ENCODE measurements at regions not wholly inside any gene's neighbourhood (a gene's known extent, or its start where the extent isn't known, plus 50 kb on each side); places are given as distances from the start of the nearest gene placed in this dataset.

DNA sequence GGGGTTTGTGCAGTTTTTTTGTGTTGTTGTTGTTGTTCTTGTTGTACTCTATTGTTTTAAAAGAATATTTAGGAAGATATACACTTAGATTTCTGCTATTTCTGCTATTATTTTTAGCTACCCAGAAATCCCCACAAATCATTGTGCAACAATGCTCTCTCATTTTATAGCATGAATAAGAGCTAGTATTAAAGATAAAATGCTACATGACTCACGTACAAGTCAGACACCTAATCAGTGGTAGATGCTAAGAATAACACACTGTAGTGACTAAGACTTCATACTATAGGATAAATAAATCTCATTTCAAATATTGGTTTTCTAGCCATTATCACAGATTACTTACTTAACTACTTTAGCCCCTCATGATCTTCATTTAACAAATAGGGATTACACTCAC lies 920.5 kb downstream of the KCNMA1 start:
- Histone ChIP-seq H3K36me3 (no peaks in the 10 kb centered on the region), H3K9me3 (replicated peaks) (no peaks in the 10 kb centered on the region), H3K27ac (no peak overlapping the region), H3K27me3 (no peaks in the 10 kb centered on the region), H3K4me1 (no peaks in the 10 kb centered on the region), H3K4me3 (no peak overlapping the region)
- no peak for DNase-seq

DNA sequence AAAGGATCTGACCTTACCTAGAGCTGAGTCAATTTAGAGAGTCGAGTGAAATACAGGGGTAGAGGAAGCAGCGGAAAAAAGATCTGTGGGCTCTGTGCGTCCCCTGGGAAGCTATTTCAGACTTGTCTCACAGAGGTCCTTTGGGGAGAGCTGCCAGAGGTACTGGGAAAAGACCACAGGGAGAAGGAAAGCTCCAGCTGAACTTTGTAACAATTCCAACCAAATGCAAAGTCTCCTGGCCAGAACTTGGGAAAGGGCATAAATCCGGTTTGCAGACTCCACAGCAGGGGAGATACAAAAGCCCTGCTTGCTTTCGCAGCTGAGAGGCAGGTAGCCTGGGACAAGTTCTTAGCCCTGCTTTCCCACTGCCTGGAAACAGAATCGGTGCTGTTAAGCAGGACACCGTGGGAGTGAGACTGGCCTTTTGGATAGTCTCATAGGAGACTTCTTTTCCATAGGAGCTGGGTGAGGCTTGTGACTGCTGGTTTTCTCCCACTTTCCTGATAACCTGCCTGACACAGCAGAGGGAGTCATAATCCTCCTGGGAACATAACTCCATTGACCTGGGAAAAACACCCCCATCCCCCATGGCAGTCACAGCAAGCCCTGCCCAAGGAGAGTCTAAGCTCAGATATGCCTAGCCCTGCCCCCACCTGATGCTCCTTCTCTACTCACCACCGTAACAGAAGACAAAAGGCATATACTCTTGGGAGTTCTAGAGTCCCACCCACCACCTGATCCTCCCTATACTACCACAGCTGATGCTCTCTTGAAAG lies 926.2 kb downstream of the KCNMA1 start:
- Histone ChIP-seq H3K36me3 (no peaks in the 10 kb centered on the region), H3K9me3 (replicated peaks) (no peaks in the 10 kb centered on the region), H3K4me1 (no peaks in the 10 kb centered on the region), H3K4me3 (no peak overlapping the region), H3K27ac (no peak overlapping the region), H3K27me3 (no peaks in the 10 kb centered on the region)
- DNase-seq, result no peak

DNA sequence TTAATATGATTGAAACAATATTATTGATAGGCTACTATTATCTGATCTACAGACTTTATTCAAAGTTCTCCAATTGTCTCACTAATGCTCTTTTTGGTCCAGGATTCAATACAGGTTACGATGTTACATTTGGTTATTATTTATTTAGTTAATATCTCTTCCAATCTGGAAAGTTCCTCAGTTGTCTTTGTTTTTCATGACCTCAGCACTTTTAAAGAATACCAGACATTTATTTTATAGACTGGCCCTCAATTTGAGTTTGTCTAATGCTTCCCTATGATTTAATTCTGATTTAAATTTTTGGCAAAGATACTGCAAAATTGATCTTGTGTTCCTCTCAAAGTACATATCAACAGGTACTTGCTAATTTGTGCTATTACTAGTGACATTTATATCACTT lies 937.4 kb downstream of the KCNMA1 start:
- Histone ChIP-seq H3K27me3 (no peaks in the 10 kb centered on the region), H3K4me1 (no peaks in the 10 kb centered on the region), H3K9me3 (replicated peaks) (no peaks in the 10 kb centered on the region), H3K4me3 (no peak overlapping the region), H3K36me3 (no peaks in the 10 kb centered on the region), H3K27ac (no peak overlapping the region)
- no peak for DNase-seq

DNA sequence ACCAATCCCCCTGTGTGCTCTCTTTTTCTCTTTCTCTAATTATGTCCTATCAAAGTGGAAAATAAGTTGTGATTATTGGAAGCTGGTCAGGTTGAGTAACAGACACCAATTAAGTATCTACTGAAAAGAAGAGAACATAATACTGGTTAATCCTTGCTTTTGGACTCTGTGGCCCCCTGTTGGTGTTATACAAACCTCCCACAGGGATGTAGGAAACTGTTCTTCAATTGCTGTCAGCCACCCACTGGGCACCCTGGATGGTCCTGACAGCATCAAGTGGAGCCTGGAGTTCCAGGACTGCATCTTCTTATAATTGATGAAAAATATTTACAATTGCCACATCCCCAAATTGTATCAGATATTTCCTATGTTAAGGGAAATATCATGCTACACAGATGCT lies 939.7 kb downstream of the KCNMA1 start:
- no peaks in the 10 kb centered on the region for H3K27me3 ChIP-seq
- H3K9me3 ChIP-seq (replicated peaks), result no peaks in the 10 kb centered on the region
- H3K4me3 ChIP-seq, result no peak overlapping the region
- DNase-seq, result no peak
- no peaks in the 10 kb centered on the region for H3K4me1 ChIP-seq
- H3K36me3 ChIP-seq, result no peaks in the 10 kb centered on the region
- no peak overlapping the region for H3K27ac ChIP-seq

GRCh38 chr10:76695069-76695468 lies 942.5 kb downstream of the KCNMA1 start:
- Histone ChIP-seq H3K4me1 (no peaks in the 10 kb centered on the region), H3K9me3 (replicated peaks) (no peaks in the 10 kb centered on the region), H3K27ac (no peak overlapping the region), H3K27me3 (no peaks in the 10 kb centered on the region), H3K36me3 (no peaks in the 10 kb centered on the region), H3K4me3 (no peak overlapping the region)
- DNase-seq, result no peak

DNA sequence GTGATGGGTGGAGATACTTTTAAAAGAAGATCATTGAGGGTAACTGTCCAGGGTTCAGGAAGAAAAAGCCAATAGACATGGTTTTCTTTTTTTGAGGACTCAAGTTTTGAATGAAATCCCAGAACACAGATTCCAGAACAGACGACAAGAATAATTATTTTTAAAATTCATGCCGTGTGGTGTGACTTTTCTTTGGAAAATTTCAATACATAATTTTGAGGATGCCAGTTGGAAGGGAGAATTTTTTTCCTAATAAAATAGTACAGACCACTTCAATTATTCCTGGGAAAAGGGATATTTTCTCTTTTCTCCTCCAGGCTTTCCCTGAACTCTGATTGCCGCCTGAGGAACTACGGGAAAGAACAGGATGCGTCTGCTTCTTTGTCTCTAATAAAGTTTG lies 951.4 kb downstream of the KCNMA1 start:
- no peak for DNase-seq
- Histone ChIP-seq H3K9me3 (replicated peaks) (no peaks in the 10 kb centered on the region), H3K27me3 (no peaks in the 10 kb centered on the region), H3K27ac (no peak overlapping the region), H3K4me1 (no peaks in the 10 kb centered on the region), H3K36me3 (no peaks in the 10 kb centered on the region), H3K4me3 (no peak overlapping the region)

GRCh38 chr10:76684968-76685367 lies 952.6 kb downstream of the KCNMA1 start:
- Histone ChIP-seq H3K4me3 (no peak overlapping the region), H3K4me1 (no peaks in the 10 kb centered on the region), H3K9me3 (replicated peaks) (no peaks in the 10 kb centered on the region), H3K27me3 (no peaks in the 10 kb centered on the region), H3K27ac (no peak overlapping the region), H3K36me3 (no peaks in the 10 kb centered on the region)
- DNase-seq, result no peak

- no peak overlapping the region for H3K27ac ChIP-seq
- no peaks in the 10 kb centered on the region for H3K27me3 ChIP-seq
- no peaks in the 10 kb centered on the region for H3K36me3 ChIP-seq
- no peaks in the 10 kb centered on the region for H3K4me1 ChIP-seq
- H3K4me3 ChIP-seq, result no peak overlapping the region
- no peaks in the 10 kb centered on the region for H3K9me3 ChIP-seq (replicated peaks)
- no peak for DNase-seq
Observed at GRCh38 chr10:76681153-76681552, 956.5 kb downstream of the KCNMA1 start.

- Histone ChIP-seq H3K4me1 (no peaks in the 10 kb centered on the region), H3K36me3 (no peaks in the 10 kb centered on the region), H3K4me3 (no peak overlapping the region), H3K9me3 (replicated peaks) (no peaks in the 10 kb centered on the region), H3K27ac (no peak overlapping the region), H3K27me3 (no peaks in the 10 kb centered on the region)
- no peak for DNase-seq
Observed at GRCh38 chr10:76679030-76679429, 958.6 kb downstream of the KCNMA1 start.

- DNase-seq, result peak; percentile 16 to 33
- no peak overlapping the region for H3K27ac ChIP-seq
- no peaks in the 10 kb centered on the region for H3K36me3 ChIP-seq
- H3K9me3 ChIP-seq (replicated peaks), result no peaks in the 10 kb centered on the region
- no peaks in the 10 kb centered on the region for H3K27me3 ChIP-seq
- H3K4me1 ChIP-seq, result no peaks in the 10 kb centered on the region
- H3K4me3 ChIP-seq, result no peak overlapping the region
Observed at GRCh38 chr10:76675951-76676587, 961.5 kb downstream of the KCNMA1 start.

- Histone ChIP-seq H3K27me3 (no peaks in the 10 kb centered on the region), H3K9me3 (replicated peaks) (no peaks in the 10 kb centered on the region), H3K4me1 (no peaks in the 10 kb centered on the region), H3K36me3 (no peaks in the 10 kb centered on the region), H3K27ac (no peak overlapping the region), H3K4me3 (no peak overlapping the region)
- no peak for DNase-seq
Observed at GRCh38 chr10:76675561-76675950, 962.1 kb downstream of the KCNMA1 start.

GRCh38 chr10:76667408-76668370 lies 969.9 kb downstream of the KCNMA1 start:
- Histone ChIP-seq H3K9me3 (replicated peaks) (no peaks in the 10 kb centered on the region), H3K4me1 (no peaks in the 10 kb centered on the region), H3K36me3 (no peaks in the 10 kb centered on the region), H3K27ac (no peak overlapping the region), H3K4me3 (no peak overlapping the region), H3K27me3 (no peaks in the 10 kb centered on the region)
- no peak for DNase-seq

GRCh38 chr10:76666891-76667290 lies 970.7 kb downstream of the KCNMA1 start:
- no peak overlapping the region for H3K4me3 ChIP-seq
- no peak for DNase-seq
- no peaks in the 10 kb centered on the region for H3K36me3 ChIP-seq
- H3K9me3 ChIP-seq (replicated peaks), result no peaks in the 10 kb centered on the region
- no peak overlapping the region for H3K27ac ChIP-seq
- H3K27me3 ChIP-seq, result no peaks in the 10 kb centered on the region
- no peaks in the 10 kb centered on the region for H3K4me1 ChIP-seq

DNA sequence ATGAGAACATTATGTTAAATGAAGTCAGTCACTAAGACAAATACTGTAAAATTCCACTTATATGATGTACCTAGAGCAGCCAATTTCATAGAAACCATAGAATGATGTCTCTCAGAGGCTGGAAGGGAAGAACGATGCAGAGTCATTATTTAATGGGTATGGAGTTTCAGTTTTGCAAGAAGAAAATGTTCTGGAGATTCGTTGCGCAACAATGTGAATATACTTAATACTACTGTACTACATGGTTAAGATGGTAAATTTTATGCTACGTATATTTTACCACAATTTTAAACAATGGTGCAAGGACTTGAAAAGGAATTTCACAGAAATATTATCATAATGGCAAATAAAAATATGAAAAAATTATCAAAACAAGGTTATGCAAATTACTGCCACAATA lies 972.6 kb downstream of the KCNMA1 start:
- H3K27ac ChIP-seq, result no peak overlapping the region
- H3K9me3 ChIP-seq (replicated peaks), result no peaks in the 10 kb centered on the region
- no peaks in the 10 kb centered on the region for H3K4me1 ChIP-seq
- no peaks in the 10 kb centered on the region for H3K27me3 ChIP-seq
- no peaks in the 10 kb centered on the region for H3K36me3 ChIP-seq
- DNase-seq, result no peak
- no peak overlapping the region for H3K4me3 ChIP-seq

DNA sequence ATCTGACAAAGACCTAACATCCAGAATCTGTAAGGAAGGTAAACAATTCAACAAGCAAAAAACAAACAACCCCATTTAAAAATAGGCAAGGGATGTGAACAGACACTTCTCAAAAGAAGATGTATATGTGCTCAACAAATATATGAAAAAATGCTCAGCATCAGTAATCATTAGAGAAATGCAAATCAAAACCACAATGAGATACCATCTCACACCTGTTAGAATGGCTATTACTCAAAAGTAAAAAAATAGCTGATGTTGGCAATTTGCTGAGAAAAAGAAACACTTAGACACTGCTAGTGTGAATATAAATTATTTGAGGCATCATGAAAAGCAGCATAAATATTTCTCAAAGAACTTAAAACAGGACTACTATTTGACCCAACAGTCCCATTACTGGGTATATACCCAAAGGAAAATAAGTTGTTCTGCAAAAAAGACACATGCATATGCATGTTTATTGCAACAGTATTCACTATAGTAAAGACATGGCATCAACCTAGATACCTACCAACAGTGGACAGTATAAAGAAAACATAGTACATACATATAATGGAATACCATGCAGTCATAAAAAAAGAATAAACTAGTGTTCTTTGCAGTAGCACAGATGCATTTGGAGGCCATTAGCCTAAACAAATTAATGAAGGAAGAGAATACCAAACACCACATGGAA lies 980.1 kb downstream of the KCNMA1 start:
- Histone ChIP-seq H3K36me3 (no peaks in the 10 kb centered on the region), H3K27me3 (no peaks in the 10 kb centered on the region), H3K4me1 (no peaks in the 10 kb centered on the region), H3K9me3 (replicated peaks) (no peaks in the 10 kb centered on the region), H3K4me3 (no peak overlapping the region), H3K27ac (no peak overlapping the region)
- no peak for DNase-seq

All from SJCRH30 (cell line).